Fibroblast of lung (primary cell): ENCODE measurements at regions not wholly inside any gene's neighbourhood (a gene's known extent, or its start where the extent isn't known, plus 50 kb on each side); places are given as distances from the start of the nearest gene placed in this dataset.

Experiments used
- DNase-seq, 2 donors: peaks; one replicate each; pipeline versions ENCODE4 v3.0.0 to v3.0.0-alpha.2; 2010; ENCODE audit warnings: low read depth in 2 of 2
- H2AFZ ChIP-seq: 2 replicates; pipeline ENCODE4 v1.5.1; 2012; ENCODE audit warnings: low read length, control low read depth, inconsistent platforms
- H3K27ac ChIP-seq: 2 replicates; pipeline ENCODE4 v1.5.1; 2011; ENCODE audit warnings: low read length, control low read depth; ENCODE audit not compliant: insufficient read depth
- H3K27me3 ChIP-seq: 2 replicates; pipeline ENCODE4 v1.5.1; 2011; ENCODE audit warnings: mild to moderate bottlenecking, low read length; ENCODE audit not compliant: control insufficient read depth, insufficient read depth
- H3K36me3 ChIP-seq: 2 replicates; pipeline ENCODE4 v1.5.1; 2011; ENCODE audit warnings: low read length; ENCODE audit not compliant: control insufficient read depth, insufficient read depth
- H3K4me1 ChIP-seq: 2 replicates; pipeline ENCODE4 v1.5.1; 2011; ENCODE audit warnings: low read length; ENCODE audit not compliant: control insufficient read depth, insufficient read depth; ENCODE audit errors: extremely low read depth
- H3K4me2 ChIP-seq: 2 replicates; pipeline ENCODE4 v1.5.1; 2011; ENCODE audit warnings: low read length, control low read depth; ENCODE audit not compliant: insufficient read depth; ENCODE audit errors: extremely low read depth
- H3K4me3 ChIP-seq, 4 experiments: fragments of 200-600 bp in 1 of 4; sonication (generic) in 1 of 4; replicated peaks in 1 of 4; 2 replicates each; pipeline ENCODE4 v1.5.1; 2011 to 2016; ENCODE audit warnings: low read length in 4 of 4, low read depth in 3 of 4, mild to moderate bottlenecking in 3 of 4, control low read depth in 2 of 4, inconsistent platforms in 1 of 4, mixed read lengths in 1 of 4; ENCODE audit not compliant: insufficient read depth in 1 of 4; ENCODE audit errors: control extremely low read depth in 1 of 4
- H3K79me2 ChIP-seq: 2 replicates; pipeline ENCODE4 v1.5.1; 2012; ENCODE audit warnings: mild to moderate bottlenecking, low read length, inconsistent platforms; ENCODE audit not compliant: control insufficient read depth, insufficient read depth
- H3K9ac ChIP-seq: 2 replicates; pipeline ENCODE4 v1.5.1; 2011; ENCODE audit warnings: mild to moderate bottlenecking, low read length, control low read depth; ENCODE audit not compliant: insufficient read depth
- H3K9me3 ChIP-seq: 2 replicates; pipeline ENCODE4 v1.5.1; 2012; ENCODE audit warnings: low read depth, low read length; ENCODE audit not compliant: control insufficient read depth, insufficient read depth
- H4K20me1 ChIP-seq: 2 replicates; pipeline ENCODE4 v1.5.1; 2011; ENCODE audit warnings: low read length; ENCODE audit not compliant: control insufficient read depth, insufficient read depth; ENCODE audit errors: extremely low read depth
- CTCF ChIP-seq, 2 donors: IDR thresholded peaks in 1 of 2; conservative IDR thresholded peaks in 1 of 2; 1 replicate in 1 of 2; 2 replicates in 1 of 2; pipeline ENCODE4 v1.5.1; 2011 to 2012; ENCODE audit warnings: low read length in 2 of 2, control low read depth in 1 of 2, inconsistent platforms in 1 of 2, low read depth in 1 of 2, mild to moderate bottlenecking in 1 of 2
- EZH2 ChIP-seq: IDR thresholded peaks from 2 replicates; pipeline ENCODE4 v1.5.1; 2012; ENCODE audit warnings: low read length, control low read depth, mild to moderate bottlenecking; ENCODE audit errors: missing control alignments

- no peaks in the 10 kb centered on the region for H4K20me1 ChIP-seq
- no peaks in the 10 kb centered on the region for H3K36me3 ChIP-seq
- H3K9ac ChIP-seq = no peak overlapping the region
- no peaks in the 10 kb centered on the region for H3K27me3 ChIP-seq
- no peaks in the 10 kb centered on the region for H3K79me2 ChIP-seq
- H3K9me3 ChIP-seq = no peaks in the 10 kb centered on the region
- TF ChIP-seq EZH2 (no peak), CTCF (conservative IDR thresholded peaks at IDR 0.05 in 1 of 2, IDR thresholded peaks at IDR 0.05 in 1 of 2; ENCODE audit: low read depth in 1 of 2, low read length in 2 of 2) (no peak)
- no peak overlapping the region for H2AFZ ChIP-seq
- no peak overlapping the region for H3K27ac ChIP-seq
- DNase-seq = no peak
- no peaks in the 10 kb centered on the region for H3K4me1 ChIP-seq
- H3K4me2 ChIP-seq = no peak overlapping the region
- no peak overlapping the region for H3K4me3 ChIP-seq
Observed at GRCh38 chr13:70736622-70737317, 628.5 kb upstream of the KLHL1 start.

- Histone ChIP-seq H3K27ac (no peak overlapping the region), H3K27me3 (no peaks in the 10 kb centered on the region), H3K79me2 (no peaks in the 10 kb centered on the region), H3K4me3 (no peak overlapping the region), H4K20me1 (no peaks in the 10 kb centered on the region), H3K4me1 (no peaks in the 10 kb centered on the region), H3K9ac (no peak overlapping the region), H3K36me3 (no peaks in the 10 kb centered on the region), H3K9me3 (no peaks in the 10 kb centered on the region), H3K4me2 (no peak overlapping the region), H2AFZ (no peak overlapping the region)
- TF ChIP-seq EZH2 (no peak), CTCF (conservative IDR thresholded peaks at IDR 0.05 in 1 of 2, IDR thresholded peaks at IDR 0.05 in 1 of 2; ENCODE audit: low read depth in 1 of 2, low read length in 2 of 2) (no peak)
- no peak for DNase-seq
Observed at GRCh38 chr13:70732611-70733010, 624.4 kb upstream of the KLHL1 start.

- Histone ChIP-seq H3K4me3 (no peak overlapping the region), H3K9ac (no peak overlapping the region), H3K79me2 (no peaks in the 10 kb centered on the region), H4K20me1 (no peaks in the 10 kb centered on the region), H3K4me2 (no peak overlapping the region), H3K4me1 (no peaks in the 10 kb centered on the region), H3K36me3 (no peaks in the 10 kb centered on the region), H3K27me3 (no peaks in the 10 kb centered on the region), H2AFZ (no peak overlapping the region), H3K9me3 (no peaks in the 10 kb centered on the region), H3K27ac (no peak overlapping the region)
- no peak for DNase-seq
- no peak for TF ChIP-seq EZH2
- no peak for TF ChIP-seq CTCF (conservative IDR thresholded peaks at IDR 0.05 in 1 of 2, IDR thresholded peaks at IDR 0.05 in 1 of 2; ENCODE audit: low read depth in 1 of 2, low read length in 2 of 2)
Observed at GRCh38 chr13:70729369-70729768, 621.1 kb upstream of the KLHL1 start.
